SH-SY5Y (cell line): ENCODE measurements at regions not wholly inside any gene's neighbourhood (a gene's known extent, or its start where the extent isn't known, plus 50 kb on each side); places are given as distances from the start of the nearest gene placed in this dataset.

Source experiments
- GATA2 ChIP-seq: IDR thresholded peaks from 2 replicates; pipeline ENCODE4 v1.6.1; 2011; ENCODE audit warnings: mild to moderate bottlenecking, low read depth, low read length
- GATA3 ChIP-seq: IDR thresholded peaks from 2 replicates; pipeline ENCODE4 v1.6.1; 2011; ENCODE audit warnings: low read depth, mild to moderate bottlenecking, low read length, moderate library complexity

- no peak for TF ChIP-seq GATA3
- TF ChIP-seq GATA2 = no peak
Observed at GRCh38 chr3:80451393-80451792, 683.6 kb upstream of the ROBO1 start.
